Neutrophil (primary cell): ENCODE measurements at regions not wholly inside any gene's neighbourhood (a gene's known extent, or its start where the extent isn't known, plus 50 kb on each side); places are given as distances from the start of the nearest gene placed in this dataset.

Experiments
- H3K27ac ChIP-seq: fragments of 200-600 bp; sonication (generic); 2 replicates; pipeline ENCODE4 v1.5.1; 2016; ENCODE audit warnings: mild to moderate bottlenecking, moderate library complexity
- H3K27me3 ChIP-seq: fragments of 200-600 bp; sonication (generic); 2 replicates; pipeline ENCODE4 v1.6.0; 2016; ENCODE audit warnings: mild to moderate bottlenecking
- H3K36me3 ChIP-seq: fragments of 200-600 bp; sonication (generic); 2 replicates; pipeline ENCODE4 v1.5.1; 2017
- H3K4me1 ChIP-seq, 2 experiments: fragments of 200-600 bp in 1 of 2; sonication (generic) in 1 of 2; 1 replicate in 1 of 2; 2 replicates in 1 of 2; pipeline versions ENCODE4 v1.5.1 to v1.6.1; 2013 to 2016; ENCODE audit warnings: low read depth in 1 of 2, low read length in 1 of 2, mild to moderate bottlenecking in 1 of 2, moderate library complexity in 1 of 2; ENCODE audit not compliant: control insufficient read depth in 1 of 2, insufficient read depth in 1 of 2
- H3K4me3 ChIP-seq, 2 experiments: fragments of 200-600 bp in 1 of 2; sonication (generic) in 1 of 2; 1 replicate in 1 of 2; 2 replicates in 1 of 2; pipeline ENCODE4 v1.5.1; 2013 to 2016; ENCODE audit warnings: low read depth in 1 of 2, low read length in 1 of 2, mild to moderate bottlenecking in 1 of 2, moderate library complexity in 1 of 2
- H3K9me3 ChIP-seq: fragments of 200-600 bp; sonication (generic); 2 replicates; pipeline ENCODE4 v1.5.1; 2016
- TF ChIP-seq, protein P1 (sequence below): fragments of 200-600 bp; sonication (generic); IDR thresholded peaks from 2 replicates; pipeline ENCODE4 v1.5.1; 2016; ENCODE audit warnings: antibody characterized with exemption

DNA sequence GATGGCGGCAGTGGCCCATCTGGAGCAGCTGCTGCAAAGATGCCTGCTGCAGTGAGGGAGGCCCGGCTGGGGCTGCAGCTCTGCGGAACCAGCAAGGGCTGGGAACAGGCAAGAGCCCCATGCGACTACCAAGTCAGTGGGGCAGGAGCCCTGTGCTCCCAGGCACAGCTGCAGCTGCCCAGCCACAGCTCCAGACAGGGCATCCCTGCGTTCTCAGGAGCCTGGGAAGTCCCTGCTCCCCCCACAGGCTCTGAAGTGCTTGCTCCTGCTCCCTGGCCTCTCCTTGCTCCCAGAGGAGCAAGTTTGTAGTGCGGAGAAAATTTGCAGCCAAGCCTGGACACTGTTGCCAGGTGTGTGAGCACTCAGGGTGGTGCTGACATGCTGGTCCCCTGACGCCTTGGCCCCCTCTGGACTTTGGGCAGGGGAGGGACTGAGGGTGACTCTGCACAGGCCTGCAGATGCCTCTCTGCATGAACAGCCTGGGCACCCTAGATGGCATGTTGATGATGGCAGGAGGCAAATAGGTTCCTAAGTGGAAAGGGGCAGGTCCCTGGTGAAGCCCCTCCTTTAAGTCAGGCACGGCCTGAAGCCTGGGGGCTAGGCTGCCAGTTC, 105.6 kb downstream of the LYZL1 start:
- TF ChIP-seq, protein P1, sequence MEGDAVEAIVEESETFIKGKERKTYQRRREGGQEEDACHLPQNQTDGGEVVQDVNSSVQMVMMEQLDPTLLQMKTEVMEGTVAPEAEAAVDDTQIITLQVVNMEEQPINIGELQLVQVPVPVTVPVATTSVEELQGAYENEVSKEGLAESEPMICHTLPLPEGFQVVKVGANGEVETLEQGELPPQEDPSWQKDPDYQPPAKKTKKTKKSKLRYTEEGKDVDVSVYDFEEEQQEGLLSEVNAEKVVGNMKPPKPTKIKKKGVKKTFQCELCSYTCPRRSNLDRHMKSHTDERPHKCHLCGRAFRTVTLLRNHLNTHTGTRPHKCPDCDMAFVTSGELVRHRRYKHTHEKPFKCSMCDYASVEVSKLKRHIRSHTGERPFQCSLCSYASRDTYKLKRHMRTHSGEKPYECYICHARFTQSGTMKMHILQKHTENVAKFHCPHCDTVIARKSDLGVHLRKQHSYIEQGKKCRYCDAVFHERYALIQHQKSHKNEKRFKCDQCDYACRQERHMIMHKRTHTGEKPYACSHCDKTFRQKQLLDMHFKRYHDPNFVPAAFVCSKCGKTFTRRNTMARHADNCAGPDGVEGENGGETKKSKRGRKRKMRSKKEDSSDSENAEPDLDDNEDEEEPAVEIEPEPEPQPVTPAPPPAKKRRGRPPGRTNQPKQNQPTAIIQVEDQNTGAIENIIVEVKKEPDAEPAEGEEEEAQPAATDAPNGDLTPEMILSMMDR = no peak
- no peak overlapping the region for H3K4me3 ChIP-seq
- H3K4me1 ChIP-seq = no peaks in the 10 kb centered on the region
- no peaks in the 10 kb centered on the region for H3K9me3 ChIP-seq
- H3K27me3 ChIP-seq = no peaks in the 10 kb centered on the region
- no peaks in the 10 kb centered on the region for H3K36me3 ChIP-seq
- H3K27ac ChIP-seq = no peak overlapping the region

DNA sequence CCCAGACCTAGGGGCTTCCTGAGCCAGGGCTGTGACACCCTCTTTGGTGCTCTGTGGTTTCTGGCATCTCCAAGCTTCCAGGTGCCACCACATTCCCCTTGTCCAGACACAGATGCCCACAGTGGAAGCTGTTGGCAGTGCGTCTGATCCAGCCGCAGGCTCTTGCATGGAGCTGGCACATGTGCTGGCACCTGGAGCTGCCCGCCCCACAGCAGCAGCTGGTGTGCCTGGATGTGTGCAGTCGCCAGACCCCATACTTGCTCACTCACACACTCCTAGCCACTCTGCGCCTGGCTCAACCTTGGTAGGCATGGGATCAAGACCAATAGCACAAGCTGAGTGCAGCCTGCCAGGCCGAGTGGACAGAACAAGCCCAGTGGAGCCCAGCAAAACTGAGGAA, 106.5 kb downstream of the LYZL1 start:
- Histone ChIP-seq H3K4me1 (no peaks in the 10 kb centered on the region), H3K36me3 (no peaks in the 10 kb centered on the region), H3K4me3 (no peak overlapping the region), H3K27me3 (no peaks in the 10 kb centered on the region), H3K9me3 (no peaks in the 10 kb centered on the region), H3K27ac (no peak overlapping the region)
- TF ChIP-seq, protein P1 = no peak

DNA sequence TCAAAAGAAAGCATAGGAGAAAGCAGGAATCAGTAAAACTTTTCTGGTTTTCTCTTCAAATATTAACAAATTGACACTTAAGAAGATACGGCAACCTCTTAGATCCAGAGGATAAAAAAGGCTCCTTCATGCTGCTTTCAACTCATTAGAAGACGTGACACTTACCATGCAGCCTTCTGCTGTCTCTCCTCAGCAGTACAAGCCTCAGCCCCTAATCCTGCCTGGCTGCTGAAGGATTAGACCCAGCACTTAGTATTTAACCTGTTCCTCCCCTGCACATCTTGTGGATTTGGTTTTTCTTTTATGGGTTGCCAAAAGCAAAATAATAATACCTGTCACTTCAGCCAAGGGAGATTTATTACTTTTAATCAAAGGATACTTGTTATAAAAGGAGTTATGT, 108.4 kb downstream of the LYZL1 start:
- no peak overlapping the region for H3K4me3 ChIP-seq
- no peaks in the 10 kb centered on the region for H3K9me3 ChIP-seq
- no peaks in the 10 kb centered on the region for H3K4me1 ChIP-seq
- H3K27ac ChIP-seq = no peak overlapping the region
- no peaks in the 10 kb centered on the region for H3K27me3 ChIP-seq
- TF ChIP-seq, protein P1 = no peak
- H3K36me3 ChIP-seq = no peaks in the 10 kb centered on the region

DNA sequence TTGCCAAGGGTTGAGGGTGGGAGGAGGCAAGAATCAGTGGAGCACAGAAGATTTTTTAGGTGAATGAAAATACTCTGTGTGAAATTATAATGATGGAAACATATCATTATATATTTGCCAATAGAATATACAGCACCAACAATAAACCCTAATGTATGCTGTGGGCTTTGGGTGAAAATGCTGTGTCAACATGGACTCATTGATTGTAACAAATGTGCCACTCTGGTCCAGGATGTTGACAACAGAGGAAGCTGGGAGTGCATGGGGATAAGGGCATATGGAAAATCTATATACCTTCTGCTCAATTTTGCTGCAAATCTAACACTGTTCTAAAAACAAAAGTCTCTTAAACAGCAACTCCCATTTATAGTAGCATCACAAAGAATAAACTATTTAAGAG, 114.3 kb downstream of the LYZL1 start:
- Histone ChIP-seq H3K36me3 (no peaks in the 10 kb centered on the region), H3K4me1 (no peaks in the 10 kb centered on the region), H3K27ac (no peak overlapping the region), H3K4me3 (no peak overlapping the region), H3K27me3 (no peaks in the 10 kb centered on the region), H3K9me3 (no peaks in the 10 kb centered on the region)
- TF ChIP-seq, protein P1 = no peak

DNA sequence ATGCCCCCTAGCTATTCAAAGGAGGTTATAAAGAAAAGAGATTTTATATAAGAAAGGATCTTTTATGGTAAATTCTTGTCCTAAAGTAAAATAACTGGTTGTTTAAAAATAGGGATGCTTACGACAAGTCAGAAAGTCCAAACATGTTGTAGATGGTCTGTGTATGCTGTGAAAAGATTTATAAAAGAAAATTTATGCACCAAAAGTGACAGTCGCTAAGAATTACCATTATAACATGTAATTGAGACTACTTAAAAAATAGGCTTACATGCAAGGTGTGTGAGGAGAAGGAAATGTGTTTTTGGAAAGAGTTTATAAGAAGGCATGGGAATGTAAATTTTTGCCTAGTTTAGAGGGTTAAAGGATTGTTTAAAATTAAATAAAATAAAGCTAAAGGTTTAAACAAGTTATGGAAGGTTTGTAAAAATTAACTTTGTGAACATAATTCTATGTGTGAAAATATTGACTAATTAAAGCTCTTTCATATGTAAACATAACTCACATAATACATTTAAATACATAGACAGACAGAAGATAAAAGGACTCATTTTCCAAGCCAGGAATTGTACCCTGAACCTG, 118.5 kb downstream of the LYZL1 start:
- TF ChIP-seq, protein P1 = no peak
- no peaks in the 10 kb centered on the region for H3K9me3 ChIP-seq
- no peak overlapping the region for H3K4me3 ChIP-seq
- H3K27me3 ChIP-seq = no peaks in the 10 kb centered on the region
- peaks cover 10 to 15% of the 10 kb centered on the region in 2 experiments for H3K4me1 ChIP-seq
- no peaks in the 10 kb centered on the region for H3K36me3 ChIP-seq
- no peak overlapping the region for H3K27ac ChIP-seq
